SU-DHL-6 (cell line): ENCODE measurements at regions not wholly inside any gene's neighbourhood (a gene's known extent, or its start where the extent isn't known, plus 50 kb on each side); places are given as distances from the start of the nearest gene placed in this dataset.

Source experiments
- H2AFZ ChIP-seq: fragments of 200-600 bp; sonication (generic); 2 replicates; pipeline ENCODE4 v1.6.1; 2014; ENCODE audit warnings: low read depth, mild to moderate bottlenecking, moderate library complexity, mixed read lengths, antibody characterized with exemption, low read length; ENCODE audit not compliant: severe bottlenecking
- H3F3A ChIP-seq: fragments of 200-600 bp; shearing (Covaris generic); 2 replicates; pipeline ENCODE4 v1.6.0; 2016; ENCODE audit warnings: antibody characterized with exemption, mild to moderate bottlenecking; ENCODE audit not compliant: insufficient read depth
- H3K27ac ChIP-seq: fragments of 200-600 bp; sonication (generic); 2 replicates; pipeline ENCODE4 v1.5.1; 2016; ENCODE audit warnings: low read depth, mild to moderate bottlenecking, low read length, moderate library complexity, mixed read lengths
- H3K27me3 ChIP-seq: fragments of 200-600 bp; sonication (generic), shearing (Covaris generic); 2 replicates; pipeline ENCODE4 v1.6.0; 2014; ENCODE audit warnings: mild to moderate bottlenecking, low read length
- H3K36me3 ChIP-seq: fragments of 200-600 bp; sonication (generic); 2 replicates; pipeline ENCODE4 v1.6.1; 2014; ENCODE audit warnings: mild to moderate bottlenecking, low read length, mixed read lengths
- H3K4me2 ChIP-seq: fragments of 300-600, 200-600 bp; shearing (Covaris generic), sonication (generic); 2 replicates; pipeline ENCODE4 v1.6.0; 2014; ENCODE audit warnings: low read length, low read depth, mild to moderate bottlenecking; ENCODE audit not compliant: poor library complexity, severe bottlenecking
- H3K4me3 ChIP-seq: fragments of 200-600 bp; sonication (generic); 2 replicates; pipeline ENCODE4 v1.5.1; 2014; ENCODE audit warnings: antibody characterized with exemption, low read length, mild to moderate bottlenecking, mixed read lengths; ENCODE audit not compliant: insufficient read depth, poor library complexity, severe bottlenecking
- H3K79me2 ChIP-seq: fragments of 200-600 bp; sonication (generic); 2 replicates; pipeline ENCODE4 v1.6.1; 2014; ENCODE audit warnings: mild to moderate bottlenecking, low read length, moderate library complexity; ENCODE audit not compliant: insufficient read depth
- H3K9ac ChIP-seq: fragments of 200-600 bp; sonication (generic); 2 replicates; pipeline ENCODE4 v1.7.0; 2014; ENCODE audit warnings: mild to moderate bottlenecking, low read length
- H3K9me2 ChIP-seq: fragments of 200-600 bp; sonication (generic); replicated peaks from 2 replicates; pipeline ENCODE4 v1.6.1; 2014; ENCODE audit warnings: low read length; ENCODE audit not compliant: insufficient read depth
- H3K9me3 ChIP-seq: fragments of 200-600 bp; sonication (generic); 2 replicates; pipeline ENCODE4 v1.6.1; 2014; ENCODE audit warnings: low read length, mixed read lengths; ENCODE audit not compliant: insufficient read depth
- H4K20me1 ChIP-seq: fragments of 200-600 bp; sonication (generic); 2 replicates; pipeline ENCODE4 v1.6.1; 2014; ENCODE audit warnings: low read depth, mild to moderate bottlenecking, antibody characterized with exemption, low read length, moderate library complexity, mixed read lengths
- CTCF ChIP-seq: fragments of 200-600 bp; sonication (generic); IDR thresholded peaks from one replicate; pipeline ENCODE4 v1.5.1; 2017; ENCODE audit warnings: antibody characterized with exemption, mild to moderate bottlenecking, low read length, moderate library complexity; ENCODE audit not compliant: insufficient read depth, poor library complexity, severe bottlenecking
- EZH2phosphoT487 ChIP-seq: fragments of 200-600 bp; sonication (generic), shearing (Covaris generic); conservative IDR thresholded peaks from 2 replicates; pipeline ENCODE4 v1.6.1; 2018; ENCODE audit warnings: mild to moderate bottlenecking, antibody characterized with exemption, low read length, moderate library complexity, mixed read lengths

- no peaks in the 10 kb centered on the region for H3K36me3 ChIP-seq
- no peaks in the 10 kb centered on the region for H3K9me3 ChIP-seq
- no peaks in the 10 kb centered on the region for H3K9me2 ChIP-seq
- H3K27ac ChIP-seq = no peak overlapping the region
- TF ChIP-seq CTCF (peak; percentile 78), EZH2phosphoT487 (no peak)
- no peak overlapping the region for H2AFZ ChIP-seq
- no peak overlapping the region for H3K9ac ChIP-seq
- H4K20me1 ChIP-seq = no peaks in the 10 kb centered on the region
- no peaks in the 10 kb centered on the region for H3K79me2 ChIP-seq
- H3K4me3 ChIP-seq = no peak overlapping the region
- no peaks in the 10 kb centered on the region for H3K27me3 ChIP-seq
- no peak overlapping the region for H3K4me2 ChIP-seq
- H3F3A ChIP-seq = no peaks in the 10 kb centered on the region
Observed at GRCh38 chr11:45371251-45372115, 85.3 kb upstream of the SYT13 start.

- H3K27me3 ChIP-seq = no peaks in the 10 kb centered on the region
- H4K20me1 ChIP-seq = no peaks in the 10 kb centered on the region
- H2AFZ ChIP-seq = no peak overlapping the region
- TF ChIP-seq CTCF = no peak
- TF ChIP-seq EZH2phosphoT487 = no peak
- H3K9me2 ChIP-seq = no peaks in the 10 kb centered on the region
- no peaks in the 10 kb centered on the region for H3K79me2 ChIP-seq
- H3F3A ChIP-seq = no peaks in the 10 kb centered on the region
- H3K9ac ChIP-seq = no peak overlapping the region
- H3K36me3 ChIP-seq = no peaks in the 10 kb centered on the region
- no peak overlapping the region for H3K4me3 ChIP-seq
- H3K27ac ChIP-seq = no peak overlapping the region
- H3K4me2 ChIP-seq = no peak overlapping the region
- no peaks in the 10 kb centered on the region for H3K9me3 ChIP-seq
Observed at GRCh38 chr11:45369313-45369712, 83.2 kb upstream of the SYT13 start.

GRCh38 chr11:45368697-45369096 lies 82.6 kb upstream of the SYT13 start:
- no peak overlapping the region for H2AFZ ChIP-seq
- no peaks in the 10 kb centered on the region for H3K79me2 ChIP-seq
- no peaks in the 10 kb centered on the region for H3K36me3 ChIP-seq
- H3K9me3 ChIP-seq = no peaks in the 10 kb centered on the region
- no peak for TF ChIP-seq CTCF
- no peak for TF ChIP-seq EZH2phosphoT487
- no peaks in the 10 kb centered on the region for H4K20me1 ChIP-seq
- no peaks in the 10 kb centered on the region for H3K27me3 ChIP-seq
- H3K9ac ChIP-seq = no peak overlapping the region
- no peak overlapping the region for H3K4me3 ChIP-seq
- H3K4me2 ChIP-seq = no peak overlapping the region
- no peaks in the 10 kb centered on the region for H3K9me2 ChIP-seq
- H3K27ac ChIP-seq = no peak overlapping the region
- no peaks in the 10 kb centered on the region for H3F3A ChIP-seq
